ENCODE measurements at regions not wholly inside any gene's neighbourhood (a gene's known extent, or its start where the extent isn't known, plus 50 kb on each side); places are given as distances from the start of the nearest gene placed in this dataset.
A peak's percentile ranks its signal among the peaks of the same experiment; 100 is the strongest.
"Not testable (repeated sequence)": the region's sequence is repeated elsewhere in the genome, so short reads cannot be mapped to it uniquely, and the experiment has no call there.

- no peak for DNase-seq
These were observed 306.5 kb upstream of the TECRL start for GRCh38 chr4:64715741-64716140.

- no peak for DNase-seq
These were observed 304.1 kb upstream of the TECRL start for GRCh38 chr4:64713256-64713840.

- DNase-seq, result no peak
These were observed 303.3 kb upstream of the TECRL start for GRCh38 chr4:64712590-64712989.

- DNase-seq, result no peak
These were observed 296.7 kb upstream of the TECRL start for GRCh38 chr4:64705989-64706388.

- no peak for DNase-seq
These were observed 288.9 kb upstream of the TECRL start for GRCh38 chr4:64698171-64698570.

GRCh38 chr4:64682946-64683345 is 273.7 kb upstream of the TECRL start:
- DNase-seq, result no peak

GRCh38 chr4:64682481-64682880 is 273.2 kb upstream of the TECRL start:
- no peak for DNase-seq

- DNase-seq, result not testable (repeated sequence)
These were observed 263.9 kb upstream of the TECRL start for GRCh38 chr4:64673121-64673520.

- no peak for DNase-seq
These were observed 261.4 kb upstream of the TECRL start for GRCh38 chr4:64670647-64671046.

- DNase-seq, result no peak
These were observed 234.6 kb upstream of the TECRL start for GRCh38 chr4:64643841-64644240.

- DNase-seq, result no peak
These were observed 233.7 kb upstream of the TECRL start for GRCh38 chr4:64642936-64643335.

GRCh38 chr4:64640402-64640801 is 231.2 kb upstream of the TECRL start:
- DNase-seq, result not testable (repeated sequence)

GRCh38 chr4:64625438-64625837 is 216.2 kb upstream of the TECRL start:
- DNase-seq, result no peak

GRCh38 chr4:64617800-64618199 is 208.6 kb upstream of the TECRL start:
- peak; percentile 30 for DNase-seq

GRCh38 chr4:64614276-64614675 is 205.0 kb upstream of the TECRL start:
- no peak for DNase-seq

GRCh38 chr4:64613046-64613445 is 203.8 kb upstream of the TECRL start:
- no peak for DNase-seq

- DNase-seq, result no peak
These were observed 188.8 kb upstream of the TECRL start for GRCh38 chr4:64598066-64598465.

- no peak for DNase-seq
These were observed 185.5 kb upstream of the TECRL start for GRCh38 chr4:64594723-64595122.

- DNase-seq, result no peak
These were observed 179.3 kb upstream of the TECRL start for GRCh38 chr4:64588507-64588906.

- DNase-seq, result peak; percentile 41
These were observed 175.8 kb upstream of the TECRL start for GRCh38 chr4:64584981-64585557.

- no peak for DNase-seq
These were observed 174.9 kb upstream of the TECRL start for GRCh38 chr4:64584125-64584524.

GRCh38 chr4:64582492-64582891 is 173.2 kb upstream of the TECRL start:
- no peak for DNase-seq

GRCh38 chr4:64581422-64581821 is 172.2 kb upstream of the TECRL start:
- DNase-seq, result no peak

- no peak for DNase-seq
These were observed 154.9 kb upstream of the TECRL start for GRCh38 chr4:64564126-64564525.

- DNase-seq, result no peak
These were observed 150.3 kb upstream of the TECRL start for GRCh38 chr4:64559571-64559970.

All from SHP77 treated with DMSO at 0.1 percent for 48 hours (cell line).